ENCODE measurements at regions not wholly inside any gene's neighbourhood (a gene's known extent, or its start where the extent isn't known, plus 50 kb on each side); places are given as distances from the start of the nearest gene placed in this dataset.

- FAIRE-seq = no peak
- CTCF ChIA-PET (ENCODE audit: partially characterized antibody) = interaction anchor here (0.7 to 1.9 kb wide), 2 partner anchors 13 to 364 kb away, joined by 4 read pairs; no protein-coding TSS in a partner anchor
- H3K14ac ChIP-seq (ENCODE audit: insufficient read length) = no peak overlapping the region
Measured at GRCh38 chr15:95624616-95625361, 705.7 kb upstream of the NR2F2 start.

More at GRCh38 chr15:95624616-95625361, 705.7 kb upstream of the NR2F2 start:
- Histone ChIP-seq H3K4me2 (ENCODE audit: insufficient read depth in 1 of 2, low read depth in 2 of 2, low read length in 2 of 2) (no peak overlapping the region), H4K20me1 (replicated peaks in 1 of 2; ENCODE audit: control insufficient read depth in 1 of 2, insufficient read depth in 2 of 2, low read length in 2 of 2) (no peaks in the 10 kb centered on the region), H4K8ac (ENCODE audit: extremely low read depth, insufficient read depth, low read length) (no peak overlapping the region), H3K23ac (ENCODE audit: insufficient read length) (no peak overlapping the region), H3K23me2 (ENCODE audit: low read depth, low read length) (no peaks in the 10 kb centered on the region), H2BK15ac (ENCODE audit: low read length) (no peak overlapping the region), H3K36me3 (ENCODE audit: control insufficient read depth in 2 of 4, insufficient read depth in 4 of 4, low read length in 3 of 4) (no peaks in the 10 kb centered on the region), H2AK5ac (ENCODE audit: low read depth, low read length) (no peak overlapping the region), H3K9me3 (ENCODE audit: insufficient read depth in 2 of 2, low read depth in 1 of 2, low read length in 1 of 2) (no peaks in the 10 kb centered on the region), H2BK20ac (ENCODE audit: low read length) (no peak overlapping the region), H3K4ac (replicated peaks; ENCODE audit: insufficient read length, low read depth, low read length) (no peak overlapping the region), H3K27me3 (replicated peaks in 1 of 4; ENCODE audit: control insufficient read depth in 3 of 4, extremely low read depth in 1 of 4, insufficient read depth in 3 of 4, low read length in 3 of 4) (no peaks in the 10 kb centered on the region), H3K56ac (replicated peaks; ENCODE audit: insufficient read length, low read depth, low read length) (no peak overlapping the region), H4K5ac (ENCODE audit: insufficient read length, low read depth, low read length) (no peak overlapping the region), H2AFZ (ENCODE audit: low read length) (no peak overlapping the region), H2BK5ac (ENCODE audit: low read depth, low read length) (no peak overlapping the region), H3K27ac (ENCODE audit: low read depth, low read length) (no peak overlapping the region), H3K79me2 (ENCODE audit: control insufficient read depth in 1 of 2, insufficient read depth in 2 of 2, low read length in 2 of 2) (no peaks in the 10 kb centered on the region), H2BK120ac (replicated peaks; ENCODE audit: low read depth, low read length) (no peak overlapping the region), H3K4me1 (replicated peaks in 1 of 4; ENCODE audit: control insufficient read depth in 3 of 4, insufficient read depth in 4 of 4, low read length in 3 of 4) (peaks cover 0 to 7% (median 4%) of the 10 kb centered on the region in 4 experiments; a peak in 3 of 7 replicates), H4K91ac (replicated peaks; ENCODE audit: insufficient read length, low read length) (no peak overlapping the region), H3K4me3 (ENCODE audit: extremely low read depth in 1 of 4, insufficient read depth in 2 of 4, low read depth in 3 of 4, low read length in 4 of 4) (no peak overlapping the region), H2BK12ac (ENCODE audit: low read depth, low read length) (no peak overlapping the region), H3K9ac (replicated peaks in 1 of 4; ENCODE audit: extremely low read depth in 1 of 4, low read depth in 3 of 4, low read length in 3 of 4) (no peak overlapping the region), H3K18ac (ENCODE audit: extremely low read depth, low read length) (no peak overlapping the region), H3K79me1 (ENCODE audit: low read depth, low read length) (no peaks in the 10 kb centered on the region)
- 91% methylated on average over 6 of the region's 6 CpGs; no CpG with 5 or more reads in 1 of the 2 experiments for WGBS, 2 experiments (ENCODE audit: extremely low coverage in 1 of 2, insufficient coverage in 1 of 2, insufficient read length in 1 of 2, insufficient replicate concordance in 2 of 2, low coverage in 1 of 2, low lambda C conversion rate in 2 of 2, missing lambda C conversion rate in 1 of 2)
- DNase-seq (ENCODE audit: low read depth in 1 of 2, low spot score in 2 of 2) = no peak
- TF ChIP-seq KDM4A (IDR thresholded peaks at IDR 0.05; ENCODE audit: low read depth, low read length, severe bottlenecking) (no peak), JUN (IDR thresholded peaks at IDR 0.05; ENCODE audit: low read depth, low read length) (no peak), SIN3A (conservative IDR thresholded peaks at IDR 0.05 in 1 of 2, IDR thresholded peaks at IDR 0.05 in 1 of 2; ENCODE audit: low read depth in 1 of 2, low read length in 2 of 2) (no peak), USF2 (IDR thresholded peaks at IDR 0.05; ENCODE audit: low read length) (no peak), TAF1 (IDR thresholded peaks at IDR 0.05; ENCODE audit: low read depth, low read length) (no peak), KDM1A (IDR thresholded peaks at IDR 0.05; ENCODE audit: borderline replicate concordance, low read length) (no peak)
- POLR2A ChIA-PET (ENCODE audit: partially characterized antibody) = no interaction called here

Data from H1 (cell line).